Suprapubic skin (tissue), 4 donors: ENCODE measurements at regions not wholly inside any gene's neighbourhood (a gene's known extent, or its start where the extent isn't known, plus 50 kb on each side); places are given as distances from the start of the nearest gene placed in this dataset.

Experiments
- EP300 ChIP-seq: sonication (generic); formaldehyde crosslinking; IDR thresholded peaks from one replicate; pipeline ENCODE4 v1.6.1; 2017; ENCODE audit warnings: antibody characterized with exemption
- POLR2A ChIP-seq, 2 donors: fragments of 450-650 bp; IDR thresholded peaks; one replicate each; pipeline ENCODE4 v1.6.1; 2017; ENCODE audit warnings: antibody characterized with exemption in 2 of 2, mild to moderate bottlenecking in 2 of 2, moderate library complexity in 2 of 2
- POLR2AphosphoS5 ChIP-seq, 3 donors: sonication (generic); formaldehyde crosslinking; IDR thresholded peaks; one replicate each; pipeline ENCODE4 v1.6.1; 2017; ENCODE audit warnings: antibody characterized with exemption in 3 of 3
- TF ChIP-seq, protein P1 (sequence below), 2 donors: fragments of 200-600 bp in 1 of 2; fragments of 450-650 bp in 1 of 2; sonication (generic) in 1 of 2; IDR thresholded peaks; one replicate each; pipeline ENCODE4 v1.5.1; 2016 to 2019; ENCODE audit warnings: antibody characterized with exemption in 2 of 2, mild to moderate bottlenecking in 1 of 2, moderate library complexity in 1 of 2

GRCh38 chr18:42640160-42640559 is 475.3 kb downstream of the RIT2 start:
- TF ChIP-seq POLR2AphosphoS5 (IDR thresholded peaks at IDR 0.05) (no peak), POLR2A (IDR thresholded peaks at IDR 0.05) (no peak), EP300 (no peak)
- TF ChIP-seq, protein P1, sequence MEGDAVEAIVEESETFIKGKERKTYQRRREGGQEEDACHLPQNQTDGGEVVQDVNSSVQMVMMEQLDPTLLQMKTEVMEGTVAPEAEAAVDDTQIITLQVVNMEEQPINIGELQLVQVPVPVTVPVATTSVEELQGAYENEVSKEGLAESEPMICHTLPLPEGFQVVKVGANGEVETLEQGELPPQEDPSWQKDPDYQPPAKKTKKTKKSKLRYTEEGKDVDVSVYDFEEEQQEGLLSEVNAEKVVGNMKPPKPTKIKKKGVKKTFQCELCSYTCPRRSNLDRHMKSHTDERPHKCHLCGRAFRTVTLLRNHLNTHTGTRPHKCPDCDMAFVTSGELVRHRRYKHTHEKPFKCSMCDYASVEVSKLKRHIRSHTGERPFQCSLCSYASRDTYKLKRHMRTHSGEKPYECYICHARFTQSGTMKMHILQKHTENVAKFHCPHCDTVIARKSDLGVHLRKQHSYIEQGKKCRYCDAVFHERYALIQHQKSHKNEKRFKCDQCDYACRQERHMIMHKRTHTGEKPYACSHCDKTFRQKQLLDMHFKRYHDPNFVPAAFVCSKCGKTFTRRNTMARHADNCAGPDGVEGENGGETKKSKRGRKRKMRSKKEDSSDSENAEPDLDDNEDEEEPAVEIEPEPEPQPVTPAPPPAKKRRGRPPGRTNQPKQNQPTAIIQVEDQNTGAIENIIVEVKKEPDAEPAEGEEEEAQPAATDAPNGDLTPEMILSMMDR (IDR thresholded peaks at IDR 0.05) = no peak
